ENCODE measurements at regions not wholly inside any gene's neighbourhood (a gene's known extent, or its start where the extent isn't known, plus 50 kb on each side); places are given as distances from the start of the nearest gene placed in this dataset.

DNA sequence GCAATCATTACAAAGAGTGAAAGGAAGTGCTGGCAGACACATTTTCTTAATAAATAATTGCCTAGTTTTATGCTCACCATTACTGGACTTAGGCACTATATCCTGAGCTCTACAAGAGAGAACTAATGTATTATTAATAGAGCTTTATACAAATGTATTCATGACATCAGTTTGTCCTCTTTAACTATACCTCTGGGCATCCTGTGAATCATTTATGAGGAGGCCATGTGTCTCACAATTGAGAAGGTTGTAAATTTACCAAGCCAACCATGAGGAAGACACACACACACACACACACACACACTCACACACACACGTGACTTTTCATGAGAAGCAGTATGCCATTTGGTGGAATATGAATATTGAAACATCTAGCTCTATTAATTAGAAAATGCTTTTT lies 728.2 kb downstream of the ARAP2 start:
- TF ChIP-seq, protein P1, sequence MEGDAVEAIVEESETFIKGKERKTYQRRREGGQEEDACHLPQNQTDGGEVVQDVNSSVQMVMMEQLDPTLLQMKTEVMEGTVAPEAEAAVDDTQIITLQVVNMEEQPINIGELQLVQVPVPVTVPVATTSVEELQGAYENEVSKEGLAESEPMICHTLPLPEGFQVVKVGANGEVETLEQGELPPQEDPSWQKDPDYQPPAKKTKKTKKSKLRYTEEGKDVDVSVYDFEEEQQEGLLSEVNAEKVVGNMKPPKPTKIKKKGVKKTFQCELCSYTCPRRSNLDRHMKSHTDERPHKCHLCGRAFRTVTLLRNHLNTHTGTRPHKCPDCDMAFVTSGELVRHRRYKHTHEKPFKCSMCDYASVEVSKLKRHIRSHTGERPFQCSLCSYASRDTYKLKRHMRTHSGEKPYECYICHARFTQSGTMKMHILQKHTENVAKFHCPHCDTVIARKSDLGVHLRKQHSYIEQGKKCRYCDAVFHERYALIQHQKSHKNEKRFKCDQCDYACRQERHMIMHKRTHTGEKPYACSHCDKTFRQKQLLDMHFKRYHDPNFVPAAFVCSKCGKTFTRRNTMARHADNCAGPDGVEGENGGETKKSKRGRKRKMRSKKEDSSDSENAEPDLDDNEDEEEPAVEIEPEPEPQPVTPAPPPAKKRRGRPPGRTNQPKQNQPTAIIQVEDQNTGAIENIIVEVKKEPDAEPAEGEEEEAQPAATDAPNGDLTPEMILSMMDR (IDR thresholded peaks at IDR 0.05; ENCODE audit: control extremely low read depth, extremely low read depth, low read depth, missing control alignments): no peak
- ChIA-PET CTCF (no interaction called here), POLR2A (no interaction called here)
- no peak for DNase-seq (ENCODE audit: extremely low spot score)

DNA sequence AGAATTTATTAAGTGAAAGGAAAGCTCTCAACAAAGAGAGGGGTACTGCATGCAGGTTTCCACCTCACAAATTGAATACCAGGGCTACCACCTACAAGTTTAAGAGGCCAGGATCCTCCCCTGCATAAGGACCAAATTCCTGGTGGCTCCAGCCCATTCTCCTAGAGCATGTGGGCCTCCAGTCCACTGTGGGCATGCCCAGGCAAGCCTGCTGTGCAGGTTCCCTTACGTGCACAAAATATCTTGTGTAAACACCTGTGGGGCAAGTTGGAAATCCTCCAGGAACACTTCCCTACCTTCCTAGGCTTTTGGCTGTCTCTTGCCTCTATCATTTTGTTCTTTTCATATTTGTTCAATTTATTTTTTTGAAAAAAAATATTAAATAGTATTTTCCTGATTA lies 724.3 kb downstream of the ARAP2 start:
- ChIA-PET CTCF (no interaction called here), POLR2A (no interaction called here)
- DNase-seq (ENCODE audit: extremely low spot score): no peak
- TF ChIP-seq, protein P1 (IDR thresholded peaks at IDR 0.05; ENCODE audit: control extremely low read depth, extremely low read depth, low read depth, missing control alignments): no peak

DNA sequence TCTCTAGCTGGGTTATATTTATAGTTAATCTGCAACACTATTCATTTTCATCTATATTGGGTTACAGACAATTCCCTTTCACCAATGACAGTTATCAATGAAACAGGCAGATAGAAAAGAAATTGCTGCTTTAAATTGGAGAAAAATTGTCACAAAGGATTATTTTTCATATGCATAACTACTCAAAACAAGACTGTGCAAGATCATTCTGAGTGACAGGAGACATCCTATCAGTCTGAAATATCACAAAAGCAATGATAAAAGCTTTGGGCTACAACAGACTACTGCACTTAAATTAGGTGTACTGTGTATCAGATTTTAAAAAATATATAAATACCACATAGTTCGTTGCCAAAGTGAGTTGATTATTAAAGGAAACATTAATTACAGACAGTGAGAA lies 722.6 kb downstream of the ARAP2 start:
- POLR2A ChIA-PET: no interaction called here
- DNase-seq (ENCODE audit: extremely low spot score): no peak
- TF ChIP-seq, protein P1 (IDR thresholded peaks at IDR 0.05; ENCODE audit: control extremely low read depth, extremely low read depth, low read depth, missing control alignments): no peak
- CTCF ChIA-PET: no interaction called here

DNA sequence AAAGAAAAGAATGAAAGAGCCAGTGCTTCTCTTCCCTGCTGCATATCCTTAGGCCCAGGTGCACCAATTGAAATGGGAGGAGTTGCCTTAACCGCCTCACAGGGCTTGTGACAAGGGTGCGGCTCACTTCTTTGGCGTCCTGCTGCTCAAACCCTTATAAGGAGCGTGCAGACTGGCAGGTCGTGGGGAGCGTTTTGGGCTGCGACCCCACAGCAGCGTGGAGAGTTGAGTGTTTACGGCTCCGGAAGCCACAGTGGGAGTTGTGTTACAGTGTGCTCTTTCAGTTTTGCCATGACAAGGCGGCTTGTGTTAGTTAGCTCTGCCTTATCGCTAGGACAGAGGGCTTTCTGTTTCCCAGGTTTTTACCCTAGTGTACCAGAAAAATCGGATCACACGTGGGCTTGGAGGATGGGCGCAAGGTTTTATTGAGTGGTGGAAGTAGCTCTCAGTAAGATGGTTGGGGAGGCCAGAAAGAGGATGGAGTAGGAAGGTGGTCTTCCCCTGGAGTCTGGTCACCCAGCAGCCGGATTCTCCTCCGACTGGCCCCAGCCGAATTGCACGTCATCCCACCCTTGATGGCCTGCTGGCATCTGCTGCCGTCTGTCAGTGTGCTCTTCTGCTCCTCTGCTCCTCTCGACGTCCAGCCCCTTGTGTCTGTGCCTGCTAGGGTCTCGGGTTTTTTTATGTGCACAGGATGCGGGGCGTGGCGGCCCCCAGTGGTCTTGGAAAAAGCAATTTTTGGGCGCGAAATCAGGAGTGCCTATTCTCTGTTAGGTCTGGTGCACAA lies 718.9 kb downstream of the ARAP2 start:
- POLR2A ChIA-PET: no interaction called here
- TF ChIP-seq, protein P1 (IDR thresholded peaks at IDR 0.05; ENCODE audit: control extremely low read depth, extremely low read depth, low read depth, missing control alignments): no peak

DNA sequence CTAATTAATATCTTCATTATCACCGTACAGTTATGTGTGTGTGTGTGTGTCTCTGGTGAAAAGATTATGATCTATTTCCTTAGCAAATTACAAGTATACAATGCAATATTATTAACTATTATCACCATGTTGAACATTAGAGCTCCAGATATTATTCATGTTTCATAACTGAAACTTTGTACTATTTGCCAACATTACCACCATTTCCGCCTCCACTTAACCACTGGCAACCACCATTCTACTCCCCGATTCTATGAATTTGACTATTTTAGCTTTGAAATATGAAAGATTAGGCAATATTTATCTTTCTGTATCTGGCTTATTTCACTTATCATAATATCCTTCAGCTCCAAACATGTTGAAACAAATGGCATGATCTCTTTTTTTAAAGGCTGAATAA lies 717.9 kb downstream of the ARAP2 start:
- TF ChIP-seq, protein P1 (IDR thresholded peaks at IDR 0.05; ENCODE audit: control extremely low read depth, extremely low read depth, low read depth, missing control alignments): no peak
- no peak for DNase-seq (ENCODE audit: extremely low spot score)
- ChIA-PET POLR2A (no interaction called here), CTCF (no interaction called here)

More for the DNA sequence above, 718.9 kb downstream of the ARAP2 start:
- CTCF ChIA-PET: no interaction called here
- no peak for DNase-seq (ENCODE audit: extremely low spot score)

DNA sequence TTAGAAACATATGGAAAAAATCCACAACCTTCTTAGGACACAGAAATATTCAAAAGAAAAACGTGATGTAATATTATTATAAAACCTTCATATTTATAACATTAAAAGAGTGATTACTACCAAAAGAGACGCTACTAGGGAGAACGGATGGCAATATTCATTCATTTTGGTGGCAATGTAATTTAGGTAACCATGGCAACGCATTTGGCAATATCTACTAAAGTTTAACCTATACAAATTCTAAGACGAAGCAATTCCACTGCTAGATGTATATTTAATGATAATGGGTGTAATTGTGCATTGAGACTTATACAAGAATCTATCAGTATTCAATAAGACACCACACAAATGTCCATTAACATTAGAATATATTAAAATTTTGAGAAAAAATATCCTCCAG lies 709.4 kb downstream of the ARAP2 start:
- CTCF ChIA-PET: no interaction called here
- no peak for DNase-seq (ENCODE audit: extremely low spot score)
- POLR2A ChIA-PET: no interaction called here

More for the DNA sequence above, 709.4 kb downstream of the ARAP2 start:
- TF ChIP-seq, protein P1 (IDR thresholded peaks at IDR 0.05; ENCODE audit: control extremely low read depth, extremely low read depth, low read depth, missing control alignments): no peak
